Esophagus squamous epithelium (tissue), 4 donors: ENCODE measurements at regions not wholly inside any gene's neighbourhood (a gene's known extent, or its start where the extent isn't known, plus 50 kb on each side); places are given as distances from the start of the nearest gene placed in this dataset.

Experiments used
- CTCF ChIP-seq, 6 experiments: fragments of 450-650 bp in 4 of 6; fragments of 200-600 bp in 2 of 6; sonication (generic) in 2 of 6; IDR thresholded peaks; one replicate each; pipeline ENCODE4 v1.5.1; 2016 to 2019; ENCODE audit warnings: antibody characterized with exemption in 6 of 6, mild to moderate bottlenecking in 4 of 6, moderate library complexity in 4 of 6
- POLR2A ChIP-seq, 4 donors: fragments of 450-650 bp; IDR thresholded peaks; one replicate each; pipeline ENCODE4 v1.6.1; 2017; ENCODE audit warnings: antibody characterized with exemption in 4 of 4, mild to moderate bottlenecking in 4 of 4, moderate library complexity in 3 of 4

DNA sequence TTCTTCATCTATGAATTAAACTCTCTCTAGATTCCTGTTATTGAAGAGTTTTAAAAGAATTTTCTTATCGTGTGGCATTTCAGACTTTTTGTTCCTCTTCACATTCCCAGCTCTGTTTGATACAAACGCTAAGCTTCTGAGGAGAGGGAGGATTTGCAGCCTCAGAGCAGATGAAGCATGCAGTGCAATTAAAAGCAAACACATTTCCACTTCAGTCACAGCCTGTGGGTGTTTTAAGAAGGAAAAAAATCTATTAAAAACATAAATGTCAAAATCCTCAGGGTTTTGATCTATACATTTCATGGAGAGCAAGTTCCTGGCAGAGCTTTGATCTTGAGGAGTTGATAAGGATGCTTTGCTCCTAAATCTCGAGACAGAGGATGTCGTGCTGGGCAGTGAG lies 442.4 kb upstream of the BOD1L1 start:
- TF ChIP-seq CTCF (IDR thresholded peaks at IDR 0.05) (no peak), POLR2A (IDR thresholded peaks at IDR 0.05) (no peak)
